Breast epithelium (tissue), 4 donors: ENCODE measurements at regions not wholly inside any gene's neighbourhood (a gene's known extent, or its start where the extent isn't known, plus 50 kb on each side); places are given as distances from the start of the nearest gene placed in this dataset.

Experiments
- DNase-seq, 2 donors: peaks; one replicate each; pipeline ENCODE4 v3.0.0-alpha.2; 2019; ENCODE audit warnings: low spot score in 2 of 2
- H3K27ac ChIP-seq, 2 donors: fragments of 200-600 bp; sonication (generic) in 1 of 2; one replicate each; pipeline ENCODE4 v1.5.1; 2016 to 2019; ENCODE audit warnings: mild to moderate bottlenecking in 1 of 2
- H3K27me3 ChIP-seq, 2 donors: fragments of 200-600 bp; sonication (generic) in 1 of 2; one replicate each; pipeline versions ENCODE4 v1.5.1 to v1.6.0; 2017 to 2019; ENCODE audit warnings: control low read depth in 1 of 2, mild to moderate bottlenecking in 1 of 2
- H3K36me3 ChIP-seq: fragments of 200-600 bp; one replicate; pipeline ENCODE4 v1.5.1; 2019
- H3K4me1 ChIP-seq, 2 donors: fragments of 200-600 bp; sonication (generic); one replicate each; pipeline ENCODE4 v1.5.1; 2016 to 2019; ENCODE audit warnings: control low read depth in 1 of 2
- H3K4me3 ChIP-seq, 3 donors: fragments of 200-600 bp; sonication (generic); 1 replicate in 2 of 3; 2 replicates in 1 of 3; pipeline ENCODE4 v1.5.1; 2016 to 2019; ENCODE audit warnings: mild to moderate bottlenecking in 3 of 3, moderate library complexity in 2 of 3
- H3K9me3 ChIP-seq, 2 donors: fragments of 200-600 bp; sonication (generic) in 1 of 2; one replicate each; pipeline ENCODE4 v1.5.1; 2016 to 2019; ENCODE audit warnings: control low read depth in 1 of 2
- POLR2A ChIP-seq: fragments of 450-650 bp; IDR thresholded peaks from one replicate; pipeline ENCODE4 v1.6.1; 2016; ENCODE audit warnings: antibody characterized with exemption, mild to moderate bottlenecking, moderate library complexity
- POLR2AphosphoS5 ChIP-seq, 3 donors: sonication (generic); formaldehyde crosslinking; IDR thresholded peaks; one replicate each; pipeline ENCODE4 v1.6.1; 2017; ENCODE audit warnings: antibody characterized with exemption in 3 of 3
- intact Hi-C: fragments of 100-400 bp; cut with DNase I; formaldehyde crosslinking; loops from one replicate; pipeline ENCODE4 v1.15.1; 2023; ENCODE audit warnings: low total_unique reads
- TF ChIP-seq, protein P1 (sequence below), 3 donors: fragments of 450-650 bp; IDR thresholded peaks; one replicate each; pipeline ENCODE4 v1.5.1; 2016 to 2017; ENCODE audit warnings: antibody characterized with exemption in 3 of 3, mild to moderate bottlenecking in 3 of 3, moderate library complexity in 3 of 3

DNA sequence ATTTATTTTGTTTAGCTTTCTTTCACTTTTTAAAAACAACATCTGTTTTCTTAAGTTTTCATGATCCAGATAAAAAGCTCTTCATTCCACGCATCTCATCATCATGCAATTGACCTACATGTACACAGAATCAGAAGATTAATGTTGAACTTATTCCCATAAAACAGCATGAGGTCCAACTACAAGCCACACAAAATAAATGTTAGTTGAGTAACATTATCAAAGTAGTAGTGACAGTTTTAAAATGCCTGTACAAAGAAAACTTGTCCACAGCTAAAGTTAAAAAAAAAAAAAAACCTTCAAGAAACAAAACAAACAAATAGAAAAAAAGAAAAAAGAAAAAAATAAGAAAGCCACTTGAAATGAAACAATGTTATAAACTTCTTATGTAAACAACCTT lies 846.3 kb downstream of the TLE1 start:
- intact Hi-C loops: no loop called here
- no peak for DNase-seq
- H3K36me3 ChIP-seq: no peaks in the 10 kb centered on the region
- TF ChIP-seq POLR2A (no peak), POLR2AphosphoS5 (IDR thresholded peaks at IDR 0.05) (no peak)
- TF ChIP-seq, protein P1, sequence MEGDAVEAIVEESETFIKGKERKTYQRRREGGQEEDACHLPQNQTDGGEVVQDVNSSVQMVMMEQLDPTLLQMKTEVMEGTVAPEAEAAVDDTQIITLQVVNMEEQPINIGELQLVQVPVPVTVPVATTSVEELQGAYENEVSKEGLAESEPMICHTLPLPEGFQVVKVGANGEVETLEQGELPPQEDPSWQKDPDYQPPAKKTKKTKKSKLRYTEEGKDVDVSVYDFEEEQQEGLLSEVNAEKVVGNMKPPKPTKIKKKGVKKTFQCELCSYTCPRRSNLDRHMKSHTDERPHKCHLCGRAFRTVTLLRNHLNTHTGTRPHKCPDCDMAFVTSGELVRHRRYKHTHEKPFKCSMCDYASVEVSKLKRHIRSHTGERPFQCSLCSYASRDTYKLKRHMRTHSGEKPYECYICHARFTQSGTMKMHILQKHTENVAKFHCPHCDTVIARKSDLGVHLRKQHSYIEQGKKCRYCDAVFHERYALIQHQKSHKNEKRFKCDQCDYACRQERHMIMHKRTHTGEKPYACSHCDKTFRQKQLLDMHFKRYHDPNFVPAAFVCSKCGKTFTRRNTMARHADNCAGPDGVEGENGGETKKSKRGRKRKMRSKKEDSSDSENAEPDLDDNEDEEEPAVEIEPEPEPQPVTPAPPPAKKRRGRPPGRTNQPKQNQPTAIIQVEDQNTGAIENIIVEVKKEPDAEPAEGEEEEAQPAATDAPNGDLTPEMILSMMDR (IDR thresholded peaks at IDR 0.05): no peak
- no peak overlapping the region for H3K27ac ChIP-seq
- no peak overlapping the region for H3K4me3 ChIP-seq
- H3K4me1 ChIP-seq: no peaks in the 10 kb centered on the region
- no peaks in the 10 kb centered on the region for H3K9me3 ChIP-seq
- H3K27me3 ChIP-seq: no peaks in the 10 kb centered on the region

DNA sequence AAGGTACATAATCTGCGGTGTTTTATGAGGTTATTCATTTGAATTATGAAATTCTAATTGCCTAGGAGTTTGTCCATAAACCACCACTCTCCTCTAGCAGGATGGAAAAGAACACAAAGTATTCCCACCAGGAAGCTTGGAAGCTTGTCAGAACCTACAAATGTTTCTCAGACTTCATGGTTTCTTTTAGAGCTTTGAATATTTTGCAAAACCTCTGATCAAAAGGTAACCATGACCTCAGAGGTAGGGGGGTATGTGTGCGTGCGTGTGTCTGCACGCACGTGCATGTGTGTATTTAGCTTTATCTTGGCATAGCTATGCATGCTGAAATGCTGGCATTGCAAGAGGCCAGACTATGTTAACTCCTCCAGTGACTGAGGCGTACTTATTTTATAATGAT lies 847.0 kb downstream of the TLE1 start:
- Histone ChIP-seq H3K9me3 (no peaks in the 10 kb centered on the region), H3K4me1 (no peaks in the 10 kb centered on the region), H3K4me3 (no peak overlapping the region), H3K27ac (no peak overlapping the region), H3K36me3 (no peaks in the 10 kb centered on the region), H3K27me3 (no peaks in the 10 kb centered on the region)
- intact Hi-C loops: no loop called here
- TF ChIP-seq POLR2A (no peak), POLR2AphosphoS5 (IDR thresholded peaks at IDR 0.05) (no peak)
- TF ChIP-seq, protein P1 (IDR thresholded peaks at IDR 0.05): no peak
- no peak for DNase-seq

DNA sequence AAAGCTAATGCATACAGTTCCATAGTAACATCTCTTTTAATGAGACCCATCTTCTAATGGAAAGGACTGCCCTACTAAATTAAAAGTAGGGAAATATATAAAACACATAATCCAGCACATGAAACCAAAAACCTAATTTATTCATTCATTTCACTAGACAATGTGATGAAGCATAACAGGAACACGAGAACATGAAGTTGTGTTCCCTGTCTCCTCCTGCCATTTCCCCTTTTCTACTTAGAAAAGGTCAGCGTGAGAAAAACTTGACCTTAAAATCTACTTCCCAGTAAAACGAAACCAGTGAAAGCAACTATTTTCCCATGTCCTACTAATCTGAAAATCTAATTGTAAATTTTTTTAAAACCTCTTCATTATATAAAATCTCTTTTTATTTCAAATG lies 847.5 kb downstream of the TLE1 start:
- intact Hi-C loops: no loop called here
- TF ChIP-seq POLR2A (no peak), POLR2AphosphoS5 (IDR thresholded peaks at IDR 0.05) (no peak)
- TF ChIP-seq, protein P1 (IDR thresholded peaks at IDR 0.05): no peak
- H3K4me3 ChIP-seq: no peak overlapping the region
- no peaks in the 10 kb centered on the region for H3K36me3 ChIP-seq
- no peaks in the 10 kb centered on the region for H3K9me3 ChIP-seq
- H3K27ac ChIP-seq: no peak overlapping the region
- DNase-seq: no peak
- no peaks in the 10 kb centered on the region for H3K27me3 ChIP-seq
- H3K4me1 ChIP-seq: no peaks in the 10 kb centered on the region

DNA sequence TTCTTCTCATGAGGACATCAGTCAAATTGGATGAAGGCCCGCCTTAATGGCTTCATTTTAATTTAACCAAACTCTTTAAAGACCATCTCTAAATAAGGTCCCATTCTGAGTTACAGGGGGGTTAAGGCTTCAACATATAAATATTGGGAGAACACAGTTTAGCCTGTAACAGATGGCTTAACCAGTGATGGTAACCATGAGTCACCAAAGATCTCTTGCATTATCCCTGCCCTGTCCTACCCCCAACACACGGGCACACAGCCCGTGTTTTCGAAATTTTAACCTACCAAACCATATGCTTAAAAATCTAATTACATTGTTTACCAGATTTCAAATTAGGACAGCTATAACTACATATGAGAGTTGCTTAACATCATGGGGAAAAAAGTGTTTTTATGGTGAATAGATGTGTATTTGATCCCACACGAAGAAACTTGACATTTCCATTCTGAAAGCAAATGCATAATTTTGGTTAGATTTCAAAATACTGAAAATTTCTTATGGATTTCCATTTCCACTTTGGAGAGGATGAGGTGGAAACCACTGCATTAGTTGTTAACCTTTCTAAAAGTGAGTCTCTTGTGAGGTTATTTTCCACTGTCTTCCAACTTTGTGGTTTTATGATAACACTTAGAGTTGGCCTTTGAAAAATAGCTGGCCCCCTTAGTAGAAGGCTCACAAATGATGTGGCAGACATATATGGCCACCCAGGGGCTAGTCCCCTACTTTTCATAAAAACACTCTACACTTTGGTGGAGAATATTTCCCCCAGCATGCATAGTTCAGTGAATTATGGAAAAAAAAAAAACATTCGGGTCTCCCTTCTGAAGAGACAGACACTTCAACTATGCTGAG lies 849.3 kb downstream of the TLE1 start:
- Histone ChIP-seq H3K4me1 (no peaks in the 10 kb centered on the region), H3K4me3 (no peak overlapping the region), H3K36me3 (no peaks in the 10 kb centered on the region), H3K27me3 (no peaks in the 10 kb centered on the region), H3K27ac (no peak overlapping the region), H3K9me3 (no peaks in the 10 kb centered on the region)
- intact Hi-C loops: no loop called here
- no peak for DNase-seq
- no peak for TF ChIP-seq POLR2A
- TF ChIP-seq, protein P1 (IDR thresholded peaks at IDR 0.05): no peak
- TF ChIP-seq POLR2AphosphoS5 (IDR thresholded peaks at IDR 0.05): no peak

DNA sequence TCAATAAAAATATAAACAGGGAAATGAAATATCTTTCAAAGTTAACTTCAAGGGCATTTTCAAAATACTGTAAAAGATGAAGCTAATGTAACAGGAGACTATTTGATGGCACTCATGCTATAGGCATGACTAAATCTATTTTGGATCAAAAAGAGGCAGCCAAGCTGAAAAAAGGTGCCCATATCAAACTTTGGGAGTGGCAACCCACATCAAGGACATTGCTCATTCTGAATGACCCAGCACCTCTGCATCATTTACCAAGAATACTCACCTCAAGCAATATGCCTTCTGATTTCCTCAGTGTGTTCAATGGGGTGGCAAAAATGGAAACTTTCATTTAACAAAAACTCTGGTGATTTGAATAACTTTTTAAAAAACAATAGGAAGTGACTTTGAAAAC lies 853.3 kb downstream of the TLE1 start:
- no peak for DNase-seq
- no peaks in the 10 kb centered on the region for H3K27me3 ChIP-seq
- no peaks in the 10 kb centered on the region for H3K9me3 ChIP-seq
- intact Hi-C loops: no loop called here
- no peak overlapping the region for H3K4me3 ChIP-seq
- H3K36me3 ChIP-seq: no peaks in the 10 kb centered on the region
- H3K4me1 ChIP-seq: no peaks in the 10 kb centered on the region
- H3K27ac ChIP-seq: no peak overlapping the region
- TF ChIP-seq, protein P1 (IDR thresholded peaks at IDR 0.05): no peak
- TF ChIP-seq POLR2A: no peak
- no peak for TF ChIP-seq POLR2AphosphoS5 (IDR thresholded peaks at IDR 0.05)
